GM10266 (cell line): ENCODE measurements at regions not wholly inside any gene's neighbourhood (a gene's known extent, or its start where the extent isn't known, plus 50 kb on each side); places are given as distances from the start of the nearest gene placed in this dataset.
"Not testable (repeated sequence)": the region's sequence is repeated elsewhere in the genome, so short reads cannot be mapped to it uniquely, and the experiment has no call there.

Experiments
- DNase-seq: peaks from one replicate; pipeline ENCODE4 v3.0.0; 2012; ENCODE audit errors: extremely low spot score
- CTCF ChIP-seq: IDR thresholded peaks from 2 replicates; pipeline ENCODE4 v1.5.1; 2012; ENCODE audit warnings: mild to moderate bottlenecking, low read depth; ENCODE audit not compliant: control insufficient read depth, insufficient read depth; ENCODE audit errors: missing control alignments

GRCh38 chr4:160717848-160718247, 1446.0 kb downstream of the FSTL5 start:
- DNase-seq: no peak
- no peak for TF ChIP-seq CTCF

- TF ChIP-seq CTCF: no peak
Observed at GRCh38 chr4:160724063-160724462, 1439.7 kb downstream of the FSTL5 start.

GRCh38 chr4:160745126-160745525, 1418.7 kb downstream of the FSTL5 start:
- no peak for TF ChIP-seq CTCF

More at GRCh38 chr4:160724063-160724462, 1439.7 kb downstream of the FSTL5 start:
- no peak for DNase-seq

GRCh38 chr4:160746585-160746984, 1417.2 kb downstream of the FSTL5 start:
- DNase-seq: not testable (repeated sequence)

More at GRCh38 chr4:160745126-160745525, 1418.7 kb downstream of the FSTL5 start:
- no peak for DNase-seq

GRCh38 chr4:160772668-160773067, 1391.1 kb downstream of the FSTL5 start:
- TF ChIP-seq CTCF: no peak
- no peak for DNase-seq

- DNase-seq: no peak
- TF ChIP-seq CTCF: no peak
Observed at GRCh38 chr4:160795216-160795615, 1368.6 kb downstream of the FSTL5 start.

- no peak for DNase-seq
- TF ChIP-seq CTCF: no peak
Observed at GRCh38 chr4:160808174-160808573, 1355.6 kb downstream of the FSTL5 start.

GRCh38 chr4:160809576-160809975, 1354.2 kb downstream of the FSTL5 start:
- DNase-seq: no peak
- no peak for TF ChIP-seq CTCF
